ENCODE measurements at regions not wholly inside any gene's neighbourhood (a gene's known extent, or its start where the extent isn't known, plus 50 kb on each side); places are given as distances from the start of the nearest gene placed in this dataset.

GRCh38 chr7:46628389-46628788 lies 707.3 kb upstream of the IGFBP3 start:
- no peak overlapping the region for H3K27ac ChIP-seq (ENCODE audit: low read depth in 1 of 2, low read length in 2 of 2)
- 95% methylated on average over 1 of the region's 1 CpG for WGBS
- DNase-seq (ENCODE audit: low spot score), result no peak
- H3K4me1 ChIP-seq (ENCODE audit: control insufficient read depth in 4 of 4, insufficient read depth in 4 of 4, low read length in 3 of 4), result no peaks in the 10 kb centered on the region
- TF ChIP-seq MAX (IDR thresholded peaks at IDR 0.05) (no peak), FOXA1 (IDR thresholded peaks at IDR 0.05) (no peak), YY1 (IDR thresholded peaks at IDR 0.05) (no peak), RAD21 (IDR thresholded peaks at IDR 0.05) (no peak), REST (IDR thresholded peaks at IDR 0.05) (no peak), JUND (IDR thresholded peaks at IDR 0.05) (no peak), SP1 (IDR thresholded peaks at IDR 0.05) (no peak), CTCF (IDR thresholded peaks at IDR 0.05; ENCODE audit: low read depth, low read length, missing input control) (no peak), TAF1 (conservative IDR thresholded peaks at IDR 0.05) (no peak), EGR1 (IDR thresholded peaks at IDR 0.05; ENCODE audit: low read depth in 2 of 2) (no peak), ZBTB33 (IDR thresholded peaks at IDR 0.05) (no peak)
- no peak overlapping the region for H3K9ac ChIP-seq (ENCODE audit: low read depth in 1 of 2, low read length in 2 of 2)
- no peaks in the 10 kb centered on the region for H3K9me3 ChIP-seq (ENCODE audit: control insufficient read depth in 4 of 4, low read length in 3 of 4)
- H3K36me3 ChIP-seq (ENCODE audit: control insufficient read depth in 4 of 4, insufficient read depth in 3 of 4, low read depth in 1 of 4, low read length in 3 of 4), result no peaks in the 10 kb centered on the region
- no peak overlapping the region for H3K4me3 ChIP-seq (ENCODE audit: low read depth in 1 of 3, low read length in 3 of 3)
- H3K27me3 ChIP-seq (ENCODE audit: control insufficient read depth in 4 of 4, insufficient read depth in 4 of 4, low read length in 3 of 4), result no peaks in the 10 kb centered on the region

- Histone ChIP-seq H3K4me3 (ENCODE audit: low read depth in 1 of 3, low read length in 3 of 3) (no peak overlapping the region), H3K36me3 (ENCODE audit: control insufficient read depth in 4 of 4, insufficient read depth in 3 of 4, low read depth in 1 of 4, low read length in 3 of 4) (no peaks in the 10 kb centered on the region), H3K9ac (ENCODE audit: low read depth in 1 of 2, low read length in 2 of 2) (no peak overlapping the region), H3K27ac (ENCODE audit: low read depth in 1 of 2, low read length in 2 of 2) (no peak overlapping the region), H3K4me1 (ENCODE audit: control insufficient read depth in 4 of 4, insufficient read depth in 4 of 4, low read length in 3 of 4) (no peaks in the 10 kb centered on the region), H3K9me3 (ENCODE audit: control insufficient read depth in 4 of 4, low read length in 3 of 4) (no peaks in the 10 kb centered on the region), H3K27me3 (ENCODE audit: control insufficient read depth in 4 of 4, insufficient read depth in 4 of 4, low read length in 3 of 4) (no peaks in the 10 kb centered on the region)
- DNase-seq (ENCODE audit: low spot score), result no peak
- 90% methylated on average over 5 of the region's 5 CpGs for WGBS
- TF ChIP-seq ZBTB33 (IDR thresholded peaks at IDR 0.05) (no peak), YY1 (IDR thresholded peaks at IDR 0.05) (no peak), HNF4A (conservative IDR thresholded peaks at IDR 0.05) (no peak), RAD21 (IDR thresholded peaks at IDR 0.05) (no peak), SP1 (IDR thresholded peaks at IDR 0.05) (no peak), EGR1 (IDR thresholded peaks at IDR 0.05; ENCODE audit: low read depth in 2 of 2) (no peak), CTCF (IDR thresholded peaks at IDR 0.05; ENCODE audit: low read depth, low read length, missing input control) (no peak), RXRA (IDR thresholded peaks at IDR 0.05) (no peak), JUND (IDR thresholded peaks at IDR 0.05) (no peak), NR2F2 (IDR thresholded peaks at IDR 0.05) (no peak), REST (IDR thresholded peaks at IDR 0.05) (no peak), HNF4G (IDR thresholded peaks at IDR 0.05) (no peak)
Observed at GRCh38 chr7:46626691-46627310, 705.7 kb upstream of the IGFBP3 start.

All from liver (tissue), 8 donors.